Calu3 (cell line): ENCODE measurements at regions not wholly inside any gene's neighbourhood (a gene's known extent, or its start where the extent isn't known, plus 50 kb on each side); places are given as distances from the start of the nearest gene placed in this dataset.
"Not testable (repeated sequence)": the region's sequence is repeated elsewhere in the genome, so short reads cannot be mapped to it uniquely, and the experiment has no call there.

Experiments used
- BruUV-seq: library from RNA; stranded (reverse); fragments of 400-500 nt; replicated peaks from 2 replicates; lab custom pipeline; 2021; lab: Mats Ljungman, UMichigan
- CTCF ChIA-PET: fragments of 300-600 bp; sonication (Branson Sonifier 250); formaldehyde crosslinking; loops from one replicate; lab custom pipeline; 2022; ENCODE audit warnings: antibody characterized with exemption; lab: Charles Lee
- DNase-seq: peaks from one replicate; pipeline ENCODE4 v3.0.0; 2022
- H3K27ac Mint-ChIP-seq: one replicate; pipeline ENCODE4 v1.8.0; 2022; ENCODE audit warnings: mixed read lengths; ENCODE audit not compliant: unreplicated experiment
- H3K27me3 Mint-ChIP-seq: one replicate; pipeline ENCODE4 v1.8.0; 2022; ENCODE audit warnings: mixed read lengths; ENCODE audit not compliant: unreplicated experiment
- H3K36me3 Mint-ChIP-seq: one replicate; pipeline ENCODE4 v1.8.0; 2022; ENCODE audit warnings: mild to moderate bottlenecking, moderate library complexity, mixed read lengths; ENCODE audit not compliant: insufficient read depth, unreplicated experiment
- H3K4me1 Mint-ChIP-seq: one replicate; pipeline ENCODE4 v1.8.0; 2022; ENCODE audit warnings: mild to moderate bottlenecking, low read depth, mixed read lengths; ENCODE audit not compliant: unreplicated experiment
- H3K4me3 Mint-ChIP-seq: one replicate; pipeline ENCODE4 v1.8.0; 2022; ENCODE audit warnings: mild to moderate bottlenecking, low read depth, moderate library complexity, mixed read lengths; ENCODE audit not compliant: unreplicated experiment
- H3K9me3 Mint-ChIP-seq: one replicate; pipeline ENCODE4 v1.8.0; 2022; ENCODE audit warnings: low read depth, mixed read lengths; ENCODE audit not compliant: unreplicated experiment
- CTCF ChIP-seq: fragments of 200-600 bp; IDR thresholded peaks from one replicate; pipeline ENCODE4 v1.8.0; 2022; ENCODE audit warnings: antibody characterized with exemption; ENCODE audit not compliant: unreplicated experiment
- intact Hi-C: fragments of 100-400 bp; cut with micrococcal nuclease; formaldehyde crosslinking; loops from one replicate; pipeline ENCODE4 v1.10.0; 2022; ENCODE audit not compliant: unreplicated experiment

DNA sequence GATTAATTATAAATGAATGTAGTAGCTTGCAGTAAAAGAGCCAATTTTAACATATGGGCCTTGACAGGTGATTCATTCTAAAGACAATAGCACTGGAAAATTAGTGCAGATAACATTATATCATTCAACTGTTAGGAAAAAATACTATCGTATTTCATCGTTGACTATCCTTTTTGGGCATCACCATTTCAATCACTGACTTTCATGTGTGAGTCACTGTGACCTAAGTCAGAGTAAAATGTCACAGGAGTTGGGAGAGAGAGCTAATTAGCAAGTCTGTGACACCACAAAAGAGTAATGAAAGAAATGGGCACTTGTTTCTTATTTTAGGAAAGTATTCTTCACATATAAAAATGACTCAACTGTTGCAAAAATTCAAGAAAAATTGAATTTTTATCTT is 253.8 kb upstream of the CNTN5 start:
- CTCF ChIA-PET = no interaction called here
- no peaks in the 10 kb centered on the region for H3K4me1 Mint-ChIP-seq

GRCh38 chr11:98770046-98770445 is 250.7 kb upstream of the CNTN5 start:
- H3K9me3 Mint-ChIP-seq, DNase-seq, H3K27me3 Mint-ChIP-seq, BruUV-seq, H3K36me3 Mint-ChIP-seq, intact Hi-C loops, H3K4me3 Mint-ChIP-seq, CTCF ChIA-PET, H3K4me1 Mint-ChIP-seq, H3K27ac Mint-ChIP-seq: not testable (repeated sequence)

More for the DNA sequence above, 253.8 kb upstream of the CNTN5 start:
- DNase-seq = no peak
- intact Hi-C loops = no loop called here
- Mint-ChIP-seq H3K27me3 (no peaks in the 10 kb centered on the region), H3K9me3 (peaks cover 6% of the 10 kb centered on the region), H3K27ac (no peak overlapping the region), H3K4me3 (no peak overlapping the region), H3K36me3 (no peaks in the 10 kb centered on the region)
- BruUV-seq = no TSS peak
- TF ChIP-seq CTCF = no peak

GRCh38 chr11:98771791-98772190 is 249.0 kb upstream of the CNTN5 start:
- no TSS peak for BruUV-seq
- Mint-ChIP-seq H3K27ac (no peak overlapping the region), H3K36me3 (no peaks in the 10 kb centered on the region), H3K27me3 (no peaks in the 10 kb centered on the region), H3K4me1 (no peaks in the 10 kb centered on the region), H3K4me3 (no peak overlapping the region), H3K9me3 (peaks cover 6% of the 10 kb centered on the region)
- no peak for DNase-seq
- no peak for TF ChIP-seq CTCF
- CTCF ChIA-PET = no interaction called here
- intact Hi-C loops = no loop called here

- CTCF ChIA-PET = no interaction called here
- Mint-ChIP-seq H3K36me3 (no peaks in the 10 kb centered on the region), H3K9me3 (peaks cover 6% of the 10 kb centered on the region), H3K27me3 (no peaks in the 10 kb centered on the region), H3K27ac (no peak overlapping the region), H3K4me1 (no peaks in the 10 kb centered on the region), H3K4me3 (no peak overlapping the region)
- TF ChIP-seq CTCF = no peak
- intact Hi-C loops = no loop called here
- BruUV-seq = no TSS peak
- no peak for DNase-seq
Measured at GRCh38 chr11:98772893-98773292, 247.9 kb upstream of the CNTN5 start.

GRCh38 chr11:98793276-98793675 is 227.5 kb upstream of the CNTN5 start:
- TF ChIP-seq CTCF = no peak
- H3K27ac Mint-ChIP-seq = no peak overlapping the region
- peaks cover 6% of the 10 kb centered on the region for H3K9me3 Mint-ChIP-seq
- BruUV-seq = no TSS peak
- no peaks in the 10 kb centered on the region for H3K27me3 Mint-ChIP-seq
- CTCF ChIA-PET = no interaction called here
- intact Hi-C loops = no loop called here
- no peaks in the 10 kb centered on the region for H3K36me3 Mint-ChIP-seq
- DNase-seq = no peak
- H3K4me3 Mint-ChIP-seq = no peak overlapping the region
- no peaks in the 10 kb centered on the region for H3K4me1 Mint-ChIP-seq
